DND-41 (cell line): ENCODE measurements at regions not wholly inside any gene's neighbourhood (a gene's known extent, or its start where the extent isn't known, plus 50 kb on each side); places are given as distances from the start of the nearest gene placed in this dataset.
"Not testable (repeated sequence)": the region's sequence is repeated elsewhere in the genome, so short reads cannot be mapped to it uniquely, and the experiment has no call there.

ENCODE experiments used
- ATAC-seq: fragments of 200-7000 bp; cut with Tn5 transposase; 3 replicates; pipeline ENCODE4 v1.9.1; 2021; ENCODE audit warnings: low read depth; ENCODE audit not compliant: insufficient read depth
- DNase-seq: peaks from one replicate; pipeline ENCODE4 v3.0.0-alpha.2; 2020
- H2AFZ ChIP-seq: 2 replicates; pipeline ENCODE4 v1.6.0; 2012; ENCODE audit warnings: low read depth, low read length
- H3K27ac ChIP-seq: 2 replicates; pipeline ENCODE4 v1.5.1; 2012; ENCODE audit warnings: low read length, inconsistent platforms
- H3K27me3 ChIP-seq: fragments of 200-600 bp; sonication (generic); 2 replicates; pipeline ENCODE4 v1.6.0; 2012; ENCODE audit warnings: low read length, mild to moderate bottlenecking, inconsistent platforms; ENCODE audit not compliant: insufficient read depth, poor library complexity
- H3K36me3 ChIP-seq: 2 replicates; pipeline ENCODE4 v1.5.1; 2012; ENCODE audit warnings: low read length, inconsistent platforms; ENCODE audit not compliant: insufficient read depth
- H3K4me1 ChIP-seq: 2 replicates; pipeline ENCODE4 v1.5.1; 2012; ENCODE audit warnings: mild to moderate bottlenecking, low read length; ENCODE audit not compliant: insufficient read depth
- H3K4me2 ChIP-seq: 2 replicates; pipeline ENCODE4 v1.6.0; 2012; ENCODE audit warnings: mild to moderate bottlenecking, moderate library complexity, low read length, inconsistent platforms; ENCODE audit not compliant: insufficient read depth
- H3K4me3 ChIP-seq, 2 experiments: fragments of 200-600 bp in 1 of 2; shearing (Covaris generic) in 1 of 2; 2 replicates each; pipeline ENCODE4 v1.5.1; 2012 to 2016; ENCODE audit warnings: inconsistent platforms in 2 of 2, low read length in 2 of 2, mild to moderate bottlenecking in 2 of 2, low read depth in 1 of 2, moderate library complexity in 1 of 2
- H3K79me2 ChIP-seq: 2 replicates; pipeline ENCODE4 v1.6.0; 2012; ENCODE audit warnings: low read length, inconsistent platforms; ENCODE audit not compliant: insufficient read depth
- H3K9ac ChIP-seq: 2 replicates; pipeline ENCODE4 v1.6.0; 2012; ENCODE audit warnings: low read depth, mild to moderate bottlenecking, inconsistent platforms, low read length, moderate library complexity
- H3K9me3 ChIP-seq: 2 replicates; pipeline ENCODE4 v1.5.1; 2012; ENCODE audit warnings: low read length, moderate library complexity, mild to moderate bottlenecking, inconsistent platforms; ENCODE audit not compliant: insufficient read depth, severe bottlenecking
- H4K20me1 ChIP-seq: 2 replicates; pipeline ENCODE4 v1.6.0; 2012; ENCODE audit warnings: low read length; ENCODE audit not compliant: insufficient read depth
- CTCF ChIP-seq: IDR thresholded peaks from 2 replicates; pipeline ENCODE4 v1.5.1; 2012; ENCODE audit warnings: borderline replicate concordance, low read length, moderate library complexity, mild to moderate bottlenecking; ENCODE audit not compliant: poor library complexity, severe bottlenecking; ENCODE audit errors: extremely low read depth
- EZH2 ChIP-seq: IDR thresholded peaks from 3 replicates; pipeline ENCODE4 v1.6.1; 2012; ENCODE audit warnings: borderline replicate concordance, low read depth, mild to moderate bottlenecking, moderate library complexity, low read length, inconsistent platforms; ENCODE audit not compliant: severe bottlenecking

- DNase-seq (no peak), ATAC-seq (no peak)
- Histone ChIP-seq H3K27me3 (no peaks in the 10 kb centered on the region), H3K79me2 (no peaks in the 10 kb centered on the region), H3K4me3 (no peak overlapping the region), H3K9ac (no peak overlapping the region), H3K27ac (no peak overlapping the region), H3K4me2 (no peak overlapping the region), H3K36me3 (no peaks in the 10 kb centered on the region), H4K20me1 (no peaks in the 10 kb centered on the region), H3K4me1 (no peaks in the 10 kb centered on the region), H2AFZ (no peak overlapping the region), H3K9me3 (no peaks in the 10 kb centered on the region)
- TF ChIP-seq EZH2 (no peak), CTCF (no peak)
Observed at GRCh38 chr1:181249186-181249585, 160.7 kb downstream of the IER5 start.

- Histone ChIP-seq H2AFZ (no peak overlapping the region), H4K20me1 (no peaks in the 10 kb centered on the region), H3K4me2 (no peak overlapping the region), H3K27ac (no peak overlapping the region), H3K9me3 (no peaks in the 10 kb centered on the region), H3K79me2 (no peaks in the 10 kb centered on the region), H3K27me3 (no peaks in the 10 kb centered on the region), H3K4me1 (no peaks in the 10 kb centered on the region), H3K4me3 (no peak overlapping the region), H3K36me3 (no peaks in the 10 kb centered on the region), H3K9ac (no peak overlapping the region)
- DNase-seq (no peak), ATAC-seq (no peak)
- no peak for TF ChIP-seq CTCF
- no peak for TF ChIP-seq EZH2
Observed at GRCh38 chr1:181250038-181250437, 161.5 kb downstream of the IER5 start.

GRCh38 chr1:181251001-181251712, 162.7 kb downstream of the IER5 start:
- Histone ChIP-seq H3K4me1 (no peaks in the 10 kb centered on the region), H3K36me3 (no peaks in the 10 kb centered on the region), H3K9ac (no peak overlapping the region), H3K27ac (no peak overlapping the region), H3K9me3 (no peaks in the 10 kb centered on the region), H2AFZ (no peak overlapping the region), H3K4me2 (no peak overlapping the region), H4K20me1 (no peaks in the 10 kb centered on the region), H3K4me3 (no peak overlapping the region), H3K79me2 (no peaks in the 10 kb centered on the region), H3K27me3 (no peaks in the 10 kb centered on the region)
- TF ChIP-seq EZH2 (no peak), CTCF (no peak)
- DNase-seq (no peak), ATAC-seq (no peak)

- no peaks in the 10 kb centered on the region for H3K27me3 ChIP-seq
- no peak overlapping the region for H3K27ac ChIP-seq
- H3K4me3 ChIP-seq, result no peak overlapping the region
- no peak for ATAC-seq
- H3K4me2 ChIP-seq, result no peak overlapping the region
- H3K9ac ChIP-seq, result no peak overlapping the region
- H3K36me3 ChIP-seq, result no peaks in the 10 kb centered on the region
- no peak for DNase-seq
- no peaks in the 10 kb centered on the region for H4K20me1 ChIP-seq
- no peaks in the 10 kb centered on the region for H3K79me2 ChIP-seq
- no peaks in the 10 kb centered on the region for H3K9me3 ChIP-seq
- TF ChIP-seq EZH2, result no peak
- TF ChIP-seq CTCF, result no peak
- no peaks in the 10 kb centered on the region for H3K4me1 ChIP-seq
- no peak overlapping the region for H2AFZ ChIP-seq
Observed at GRCh38 chr1:181251713-181252075, 163.2 kb downstream of the IER5 start.

GRCh38 chr1:181253601-181254000, 165.1 kb downstream of the IER5 start:
- H3K9me3 ChIP-seq, ATAC-seq, H3K36me3 ChIP-seq, H3K4me3 ChIP-seq, DNase-seq, H3K79me2 ChIP-seq, H3K4me2 ChIP-seq, H3K4me1 ChIP-seq, H3K27ac ChIP-seq, H3K27me3 ChIP-seq, H3K9ac ChIP-seq, H2AFZ ChIP-seq, H4K20me1 ChIP-seq: not testable (repeated sequence)
